Esophagus squamous epithelium (tissue), 5 donors: ENCODE measurements at regions not wholly inside any gene's neighbourhood (a gene's known extent, or its start where the extent isn't known, plus 50 kb on each side); places are given as distances from the start of the nearest gene placed in this dataset.
A peak's percentile ranks its signal among the peaks of the same experiment; 100 is the strongest.

Experiments
- DNase-seq: peaks from one replicate; lab custom pipeline; 2025; lab: John Stamatoyannopoulos, UW
- H3K27ac ChIP-seq, 4 donors: fragments of 200-600 bp; sonication (generic); one replicate each; pipeline ENCODE4 v1.5.1; 2016 to 2019; ENCODE audit warnings: mild to moderate bottlenecking in 1 of 4
- H3K27me3 ChIP-seq, 4 donors: fragments of 200-600 bp; sonication (generic); 1 replicate in 3 of 4; 2 replicates in 1 of 4; pipeline versions ENCODE4 v1.5.1 to v1.6.0; 2017 to 2021; ENCODE audit warnings: antibody characterized with exemption in 1 of 4
- H3K36me3 ChIP-seq, 3 donors: fragments of 200-600 bp; sonication (generic); one replicate each; pipeline ENCODE4 v1.5.1; 2016 to 2019
- H3K4me1 ChIP-seq, 3 donors: fragments of 200-600 bp; sonication (generic); one replicate each; pipeline ENCODE4 v1.5.1; 2017 to 2019
- H3K4me3 ChIP-seq, 4 donors: fragments of 200-600 bp; sonication (generic); 1 replicate in 3 of 4; 2 replicates in 1 of 4; pipeline ENCODE4 v1.5.1; 2016 to 2019; ENCODE audit warnings: mild to moderate bottlenecking in 2 of 4, moderate library complexity in 1 of 4
- H3K9me3 ChIP-seq, 3 donors: fragments of 200-600 bp; sonication (generic); one replicate each; pipeline ENCODE4 v1.5.1; 2016 to 2019
- CTCF ChIP-seq, 6 experiments: fragments of 450-650 bp in 4 of 6; fragments of 200-600 bp in 2 of 6; sonication (generic) in 2 of 6; IDR thresholded peaks; one replicate each; pipeline ENCODE4 v1.5.1; 2016 to 2019; ENCODE audit warnings: antibody characterized with exemption in 6 of 6, mild to moderate bottlenecking in 4 of 6, moderate library complexity in 4 of 6
- POLR2A ChIP-seq, 4 donors: fragments of 450-650 bp; IDR thresholded peaks; one replicate each; pipeline ENCODE4 v1.6.1; 2017; ENCODE audit warnings: antibody characterized with exemption in 4 of 4, mild to moderate bottlenecking in 4 of 4, moderate library complexity in 3 of 4
- WGBS, 2 donors: methylation state at CpG; one replicate each; pipeline ENCODE4 v1.1.5; 2018; 5-methylcytosine and 5-hydroxymethylcytosine counted together
- intact Hi-C: fragments of 100-400 bp; cut with DNase I; formaldehyde crosslinking; loops from one replicate; pipeline ENCODE4 v1.15.0; 2022
- donor health status: DM: yes; HTN: yes; CAD: no.

- intact Hi-C loops: no loop called here
- H3K4me3 ChIP-seq: no peak overlapping the region
- TF ChIP-seq POLR2A (IDR thresholded peaks at IDR 0.05) (no peak), CTCF (IDR thresholded peaks at IDR 0.05) (no peak)
- no peaks in the 10 kb centered on the region for H3K27me3 ChIP-seq
- DNase-seq: no peak
- no peaks in the 10 kb centered on the region for H3K4me1 ChIP-seq
- H3K27ac ChIP-seq: no peak overlapping the region
- 58 to 71% methylated on average over 4 of the region's 4 CpGs for WGBS, 2 donors
- no peaks in the 10 kb centered on the region for H3K9me3 ChIP-seq
- no peaks in the 10 kb centered on the region for H3K36me3 ChIP-seq
Measured at GRCh38 chr2:145186303-145186702, 666.4 kb upstream of the ZEB2 start.

GRCh38 chr2:145185696-145186095 lies 665.8 kb upstream of the ZEB2 start:
- no peaks in the 10 kb centered on the region for H3K36me3 ChIP-seq
- H3K27me3 ChIP-seq: no peaks in the 10 kb centered on the region
- no peak for TF ChIP-seq CTCF (IDR thresholded peaks at IDR 0.05)
- TF ChIP-seq POLR2A (IDR thresholded peaks at IDR 0.05): no peak
- H3K4me1 ChIP-seq: no peaks in the 10 kb centered on the region
- H3K9me3 ChIP-seq: no peaks in the 10 kb centered on the region
- 89 to 100% methylated on average over 3 of the region's 3 CpGs for WGBS, 2 donors
- no peak for DNase-seq
- H3K4me3 ChIP-seq: no peak overlapping the region
- intact Hi-C loops: no loop called here
- peak overlapping the region in 1 of 4 donors; percentile 36 for H3K27ac ChIP-seq

- WGBS, 2 donors: 66 to 68% methylated on average over 5 of the region's 5 CpGs
- Histone ChIP-seq H3K27ac (peak overlapping the region in 2 of 4 donors; percentile 37 to 61), H3K36me3 (no peaks in the 10 kb centered on the region), H3K4me1 (no peaks in the 10 kb centered on the region), H3K9me3 (no peaks in the 10 kb centered on the region), H3K27me3 (no peaks in the 10 kb centered on the region), H3K4me3 (no peak overlapping the region)
- intact Hi-C loops: no loop called here
- TF ChIP-seq POLR2A (IDR thresholded peaks at IDR 0.05) (no peak), CTCF (IDR thresholded peaks at IDR 0.05) (no peak)
- no peak for DNase-seq
Measured at GRCh38 chr2:145184741-145185651, 665.1 kb upstream of the ZEB2 start.

- Histone ChIP-seq H3K36me3 (no peaks in the 10 kb centered on the region), H3K27me3 (no peaks in the 10 kb centered on the region), H3K9me3 (no peaks in the 10 kb centered on the region), H3K27ac (no peak overlapping the region), H3K4me3 (no peak overlapping the region), H3K4me1 (no peaks in the 10 kb centered on the region)
- DNase-seq: no peak
- 59 to 65% methylated on average over 2 of the region's 2 CpGs for WGBS, 2 donors
- TF ChIP-seq POLR2A (IDR thresholded peaks at IDR 0.05): no peak
- TF ChIP-seq CTCF (IDR thresholded peaks at IDR 0.05): no peak
- intact Hi-C loops: no loop called here
Measured at GRCh38 chr2:145169285-145169684, 649.4 kb upstream of the ZEB2 start.

- H3K27me3 ChIP-seq: no peaks in the 10 kb centered on the region
- H3K27ac ChIP-seq: no peak overlapping the region
- WGBS, 2 donors: 69 to 90% methylated on average over 5 of the region's 5 CpGs
- H3K9me3 ChIP-seq: no peaks in the 10 kb centered on the region
- TF ChIP-seq CTCF (IDR thresholded peaks at IDR 0.05) (no peak), POLR2A (IDR thresholded peaks at IDR 0.05) (no peak)
- DNase-seq: no peak
- no peaks in the 10 kb centered on the region for H3K4me1 ChIP-seq
- H3K36me3 ChIP-seq: no peaks in the 10 kb centered on the region
- intact Hi-C loops: no loop called here
- H3K4me3 ChIP-seq: no peak overlapping the region
Measured at GRCh38 chr2:145168091-145168490, 648.2 kb upstream of the ZEB2 start.
